Left lung (tissue), 4 donors: ENCODE measurements at regions not wholly inside any gene's neighbourhood (a gene's known extent, or its start where the extent isn't known, plus 50 kb on each side); places are given as distances from the start of the nearest gene placed in this dataset.
"Not testable (repeated sequence)": the region's sequence is repeated elsewhere in the genome, so short reads cannot be mapped to it uniquely, and the experiment has no call there.

Experiments
- ATAC-seq: fragments of 200-7000 bp; cut with Tn5 transposase; one replicate; pipeline ENCODE4 v1.9.1; 2020; ENCODE audit warnings: moderate library complexity
- DNase-seq, 4 donors: peaks; one replicate each; pipeline ENCODE4 v3.0.0-alpha.2; 2013 to 2020
- H3K27ac ChIP-seq, 2 donors: fragments of 200-600 bp; sonication (generic) in 1 of 2; one replicate each; pipeline versions ENCODE4 v1.5.0 to v1.8.0; 2020 to 2021
- H3K27me3 ChIP-seq, 2 donors: fragments of 200-600 bp; sonication (generic) in 1 of 2; one replicate each; pipeline versions ENCODE4 v1.5.0 to v1.8.0; 2020 to 2021
- H3K36me3 ChIP-seq, 2 donors: fragments of 200-600 bp; sonication (generic) in 1 of 2; one replicate each; pipeline versions ENCODE4 v1.5.0 to v1.8.0; 2020 to 2021
- H3K4me1 ChIP-seq, 2 donors: fragments of 200-600 bp; one replicate each; pipeline ENCODE4 v1.8.0; 2021
- H3K4me3 ChIP-seq, 2 donors: fragments of 200-600 bp; sonication (generic) in 1 of 2; one replicate each; pipeline versions ENCODE4 v1.5.0 to v1.8.0; 2020 to 2021; ENCODE audit warnings: mild to moderate bottlenecking in 1 of 2
- H3K9me3 ChIP-seq, 2 donors: fragments of 200-600 bp; sonication (generic) in 1 of 2; one replicate each; pipeline versions ENCODE4 v1.5.0 to v1.8.0; 2020 to 2021
- intact Hi-C, 2 donors: fragments of 100-400 bp; cut with DNase I; formaldehyde crosslinking; loops; one replicate each; pipeline versions ENCODE4 v1.11.2 to v1.14.2; 2022
- TF ChIP-seq, protein P1 (sequence below), 2 donors: fragments of 200-600 bp; sonication (generic) in 1 of 2; IDR thresholded peaks; one replicate each; pipeline versions ENCODE4 v1.5.0 to v1.8.0; 2021; ENCODE audit warnings: antibody characterized with exemption in 2 of 2
- donor health status: DM: no; HTN: yes; CAD: no.
- donor health status: DM: no; HTN: no; CAD: no.

DNA sequence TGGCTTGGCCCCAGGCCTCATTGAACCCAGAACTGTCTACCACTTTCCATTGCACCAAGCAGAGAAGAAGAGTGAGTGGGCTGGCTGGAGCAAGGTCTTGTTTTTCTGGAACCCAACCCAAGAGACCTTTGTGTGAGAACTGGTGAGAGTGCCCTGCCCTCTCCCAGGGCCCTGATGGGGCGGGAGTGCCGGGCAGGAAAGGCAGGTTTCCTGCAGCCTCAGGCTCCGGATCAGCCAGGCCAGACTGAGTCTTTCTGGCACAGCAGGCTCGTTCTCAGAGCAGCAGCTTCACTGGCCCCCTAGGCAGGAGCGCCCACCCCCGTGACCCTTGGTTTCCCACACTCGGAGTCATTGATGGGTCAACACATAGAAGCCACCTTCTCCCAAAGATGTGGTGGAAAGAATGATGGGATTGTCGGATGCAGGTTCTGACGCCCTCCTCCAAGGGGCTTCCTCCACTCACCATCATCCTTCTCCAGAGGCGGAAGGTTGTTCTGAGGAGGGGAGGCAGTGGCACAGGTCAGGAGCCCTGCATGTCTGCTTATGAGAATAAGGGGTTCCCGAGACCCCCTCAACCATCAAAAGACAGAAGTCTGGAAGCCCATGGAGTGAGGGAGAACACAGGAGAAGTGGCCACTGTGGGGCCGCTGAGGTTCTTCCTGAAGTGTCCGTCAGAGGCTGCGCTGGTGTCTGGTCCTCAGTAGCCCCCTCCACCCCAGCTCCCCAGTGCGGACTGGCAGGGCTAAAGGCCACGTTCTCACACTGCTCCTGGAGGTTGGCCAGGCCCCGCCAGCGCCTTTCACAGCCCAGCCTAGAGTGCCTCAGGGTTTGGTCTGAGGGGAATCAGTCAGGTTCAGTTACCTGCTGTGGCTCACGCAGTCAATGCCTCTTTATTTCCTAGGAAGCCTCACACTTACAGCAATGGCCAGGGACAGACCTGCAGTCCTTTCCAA, 62.8 kb upstream of the LAPTM4A start:
- Histone ChIP-seq H3K9me3 (no peaks in the 10 kb centered on the region), H3K27me3 (no peaks in the 10 kb centered on the region), H3K36me3 (no peaks in the 10 kb centered on the region), H3K4me1 (no peaks in the 10 kb centered on the region), H3K4me3 (no peak overlapping the region), H3K27ac (no peak overlapping the region)
- intact Hi-C loops, result no loop called here
- ATAC-seq, result peak; percentile 40
- DNase-seq, result peak in 1 of 4 donors; percentile 30
- TF ChIP-seq, protein P1, sequence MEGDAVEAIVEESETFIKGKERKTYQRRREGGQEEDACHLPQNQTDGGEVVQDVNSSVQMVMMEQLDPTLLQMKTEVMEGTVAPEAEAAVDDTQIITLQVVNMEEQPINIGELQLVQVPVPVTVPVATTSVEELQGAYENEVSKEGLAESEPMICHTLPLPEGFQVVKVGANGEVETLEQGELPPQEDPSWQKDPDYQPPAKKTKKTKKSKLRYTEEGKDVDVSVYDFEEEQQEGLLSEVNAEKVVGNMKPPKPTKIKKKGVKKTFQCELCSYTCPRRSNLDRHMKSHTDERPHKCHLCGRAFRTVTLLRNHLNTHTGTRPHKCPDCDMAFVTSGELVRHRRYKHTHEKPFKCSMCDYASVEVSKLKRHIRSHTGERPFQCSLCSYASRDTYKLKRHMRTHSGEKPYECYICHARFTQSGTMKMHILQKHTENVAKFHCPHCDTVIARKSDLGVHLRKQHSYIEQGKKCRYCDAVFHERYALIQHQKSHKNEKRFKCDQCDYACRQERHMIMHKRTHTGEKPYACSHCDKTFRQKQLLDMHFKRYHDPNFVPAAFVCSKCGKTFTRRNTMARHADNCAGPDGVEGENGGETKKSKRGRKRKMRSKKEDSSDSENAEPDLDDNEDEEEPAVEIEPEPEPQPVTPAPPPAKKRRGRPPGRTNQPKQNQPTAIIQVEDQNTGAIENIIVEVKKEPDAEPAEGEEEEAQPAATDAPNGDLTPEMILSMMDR (IDR thresholded peaks at IDR 0.05), result no peak

DNA sequence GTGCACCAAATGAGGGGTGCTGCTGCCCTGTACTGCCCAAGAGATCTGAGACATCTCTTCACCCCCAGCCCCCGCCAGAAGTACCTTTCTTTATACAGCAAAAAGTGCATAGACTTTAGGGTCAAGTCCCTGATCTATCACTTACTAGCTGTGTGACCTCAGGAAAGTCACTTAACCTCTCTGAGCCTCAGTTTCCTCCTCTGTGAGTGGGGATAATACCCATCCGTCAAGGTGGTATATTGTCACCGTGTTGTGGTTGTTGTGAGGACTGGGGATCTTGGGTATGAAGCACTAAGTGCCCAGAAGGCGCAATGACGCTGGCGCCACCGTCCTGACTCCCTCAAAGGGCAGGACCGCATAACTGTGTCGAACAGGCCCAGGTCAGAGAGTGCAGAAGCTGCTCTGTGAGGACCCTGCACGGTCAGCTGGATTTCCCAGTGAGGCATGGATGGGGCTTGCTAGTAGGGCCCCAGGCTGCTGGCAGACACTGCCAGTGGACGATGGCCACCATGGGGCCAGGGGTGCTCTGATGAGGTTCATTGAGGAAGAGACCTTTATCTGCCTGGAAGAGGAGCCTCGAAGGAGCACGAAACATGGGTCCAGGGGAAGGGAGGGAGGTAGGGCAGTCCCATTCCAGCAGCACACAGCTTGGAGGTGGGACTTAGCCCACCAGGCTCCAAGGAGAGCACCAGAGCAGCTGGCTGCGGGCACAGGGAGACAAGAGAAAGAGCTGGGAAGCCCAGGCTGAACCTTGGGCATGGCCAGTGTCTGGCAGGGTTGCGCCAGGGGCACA, 61.8 kb upstream of the LAPTM4A start:
- ATAC-seq (no peak), DNase-seq (no peak)
- TF ChIP-seq, protein P1 (IDR thresholded peaks at IDR 0.05), result no peak
- Histone ChIP-seq H3K4me3 (no peak overlapping the region), H3K9me3 (no peaks in the 10 kb centered on the region), H3K27me3 (no peaks in the 10 kb centered on the region), H3K4me1 (no peaks in the 10 kb centered on the region), H3K27ac (no peak overlapping the region), H3K36me3 (no peaks in the 10 kb centered on the region)
- intact Hi-C loops, result no loop called here

DNA sequence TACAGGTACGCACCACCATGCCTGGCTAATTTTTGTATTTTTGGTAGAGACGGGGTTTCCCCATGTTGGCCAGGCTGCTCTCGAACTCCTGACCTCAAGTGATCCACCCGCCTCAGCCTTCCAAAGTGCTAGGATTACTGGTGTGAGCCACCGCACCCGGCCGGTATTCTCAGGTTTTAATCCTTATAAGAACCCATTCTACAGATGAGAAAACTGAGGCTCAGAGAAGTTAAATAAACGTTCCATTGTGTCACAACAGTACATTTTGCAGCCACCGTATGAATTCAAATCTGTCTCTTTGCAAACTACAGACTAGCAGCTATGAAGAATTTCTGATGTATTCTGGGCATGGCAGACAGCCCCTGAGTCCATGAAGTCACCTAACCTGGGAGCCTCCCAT, 60.9 kb upstream of the LAPTM4A start:
- intact Hi-C loops, H3K4me3 ChIP-seq, H3K36me3 ChIP-seq, DNase-seq, H3K27me3 ChIP-seq, H3K27ac ChIP-seq, H3K9me3 ChIP-seq, ATAC-seq, H3K4me1 ChIP-seq: not testable (repeated sequence)

DNA sequence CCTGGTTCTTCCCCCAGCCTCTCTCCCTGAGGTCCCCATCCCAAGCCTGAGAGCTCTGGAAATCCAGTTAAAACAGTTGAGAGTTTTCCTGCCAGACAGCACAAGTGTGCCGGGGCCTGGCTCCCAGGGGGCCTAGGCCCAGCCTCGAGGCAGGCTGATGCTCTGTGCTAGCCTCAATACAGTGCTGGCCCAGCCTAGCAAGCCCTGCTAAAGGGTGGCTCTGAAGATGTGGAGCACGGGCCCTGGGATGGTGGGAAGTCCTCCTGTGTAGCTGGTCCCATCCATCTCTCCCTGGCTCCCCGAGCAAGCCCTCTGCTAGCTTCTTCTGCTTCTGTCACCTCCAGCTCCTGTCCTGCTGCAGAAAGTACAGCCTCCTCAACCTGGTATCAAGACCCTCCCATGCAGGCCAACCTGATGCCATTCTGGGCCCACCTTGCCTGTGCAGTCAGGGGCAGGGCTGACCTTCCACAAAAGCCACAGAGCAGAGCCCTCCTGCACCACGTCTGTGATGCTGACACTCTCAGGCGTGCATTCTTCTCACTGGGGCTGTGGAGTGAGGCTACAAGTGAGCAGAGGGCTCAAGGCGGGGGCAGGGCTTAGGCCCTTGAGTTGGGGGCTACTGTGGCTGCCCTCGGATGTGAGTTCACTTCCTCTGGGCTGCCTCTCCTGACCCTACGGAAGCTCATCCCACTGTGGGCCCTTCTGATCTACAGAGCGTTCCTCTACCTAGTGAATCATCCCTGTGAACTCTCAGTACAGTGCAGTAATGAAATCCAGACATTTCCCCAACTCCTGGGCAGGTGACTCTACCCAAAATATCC, 60.1 kb upstream of the LAPTM4A start:
- Histone ChIP-seq H3K27me3 (peaks cover 0 to 5% of the 10 kb centered on the region in 2 donors), H3K9me3 (no peaks in the 10 kb centered on the region), H3K4me1 (no peaks in the 10 kb centered on the region), H3K27ac (no peak overlapping the region), H3K36me3 (no peaks in the 10 kb centered on the region), H3K4me3 (no peak overlapping the region)
- TF ChIP-seq, protein P1 (IDR thresholded peaks at IDR 0.05), result no peak
- no peak for ATAC-seq
- intact Hi-C loops, result no loop called here
- DNase-seq, result no peak

DNA sequence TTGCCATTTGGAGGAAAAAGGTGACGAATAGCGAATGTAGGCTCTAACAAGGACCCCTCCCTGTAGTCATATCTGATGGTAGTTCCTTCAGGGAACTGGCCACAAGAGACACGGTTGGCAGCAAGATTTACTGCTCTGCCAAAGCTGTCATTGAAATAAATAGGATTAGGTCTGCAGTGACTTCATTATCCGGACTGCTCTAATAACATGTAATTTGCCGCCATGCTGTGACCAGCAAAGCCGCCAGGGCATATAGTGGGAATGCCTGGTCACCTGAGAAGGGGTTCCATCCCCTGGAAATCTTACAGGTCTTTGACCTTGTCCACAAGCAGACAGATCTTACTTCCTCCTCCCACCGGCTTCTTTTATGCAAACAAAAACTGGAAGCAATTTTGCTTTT, 59.4 kb upstream of the LAPTM4A start:
- Histone ChIP-seq H3K4me3 (no peak overlapping the region), H3K36me3 (no peaks in the 10 kb centered on the region), H3K4me1 (no peaks in the 10 kb centered on the region), H3K27me3 (peaks cover 0 to 11% of the 10 kb centered on the region in 2 donors), H3K27ac (no peak overlapping the region), H3K9me3 (no peaks in the 10 kb centered on the region)
- TF ChIP-seq, protein P1 (IDR thresholded peaks at IDR 0.05), result no peak
- intact Hi-C loops, result no loop called here
- ATAC-seq (no peak), DNase-seq (no peak)
